ENCODE measurements at regions not wholly inside any gene's neighbourhood (a gene's known extent, or its start where the extent isn't known, plus 50 kb on each side); places are given as distances from the start of the nearest gene placed in this dataset.

GRCh38 chr12:115820656-115821055 is 456.8 kb downstream of the MED13L start:
- H3K36me3 ChIP-seq (replicated peaks in 1 of 2; ENCODE audit: control insufficient read depth in 1 of 2, insufficient read depth in 2 of 2, low read length in 2 of 2) = no peaks in the 10 kb centered on the region
- Mint-ChIP-seq H3K36me3 (no peaks in the 10 kb centered on the region), H3K27me3 (ENCODE audit: low read depth in 3 of 3) (peaks cover 9 to 12% (median 11%) of the 10 kb centered on the region in 3 donors), H3K4me3 (peak overlapping the region in 1 of 2 donors; percentile 7), H3K9me3 (peaks cover 0 to 6% (median 0%) of the 10 kb centered on the region in 7 donors), H3K4me1 (no peaks in the 10 kb centered on the region), H3K27ac (no peak overlapping the region)
- 81% methylated on average over 2 of the region's 3 CpGs for WGBS (ENCODE audit: insufficient coverage)
- no peaks in the 10 kb centered on the region for H3K79me2 ChIP-seq (ENCODE audit: insufficient read depth, low read length)
- H4K20me1 ChIP-seq (ENCODE audit: insufficient read depth, low read length) = no peaks in the 10 kb centered on the region
- H3K27me3 ChIP-seq (ENCODE audit: control insufficient read depth in 2 of 2, insufficient read depth in 2 of 2, low read length in 2 of 2) = no peaks in the 10 kb centered on the region
- H3K9me3 ChIP-seq (replicated peaks in 1 of 2; ENCODE audit: control insufficient read depth in 1 of 2, insufficient read depth in 1 of 2, low read length in 2 of 2) = peaks cover 0 to 7% of the 10 kb centered on the region in 2 donors
- H3K9ac ChIP-seq (ENCODE audit: insufficient read depth, low read length, poor library complexity, severe bottlenecking) = no peak overlapping the region
- no peaks in the 10 kb centered on the region for H3K4me1 ChIP-seq (ENCODE audit: control insufficient read depth in 1 of 2, insufficient read depth in 2 of 2, low read length in 2 of 2)
- TF ChIP-seq CTCF (IDR thresholded peaks at IDR 0.05) = no peak
- H2AFZ ChIP-seq (ENCODE audit: insufficient read depth, low read depth, low read length, poor library complexity, severe bottlenecking) = no peak overlapping the region
- H3K4me3 ChIP-seq (replicated peaks in 1 of 3; ENCODE audit: low read depth in 2 of 3, low read length in 3 of 3) = no peak overlapping the region
- no peak overlapping the region for H3K27ac ChIP-seq (ENCODE audit: low read depth in 1 of 2, low read length in 2 of 2)
- H3K4me2 ChIP-seq (replicated peaks; ENCODE audit: extremely low read depth, low read length, poor library complexity, severe bottlenecking) = no peak overlapping the region
- intact Hi-C loops (cut with micrococcal nuclease) = no loop called here
- DNase-seq = no peak

GRCh38 chr12:115818973-115819372 is 458.5 kb downstream of the MED13L start:
- DNase-seq = no peak
- Mint-ChIP-seq H3K4me1 (no peaks in the 10 kb centered on the region), H3K4me3 (no peak overlapping the region), H3K27ac (no peak overlapping the region), H3K27me3 (ENCODE audit: low read depth in 3 of 3) (peaks cover 9 to 10% (median 10%) of the 10 kb centered on the region in 3 donors), H3K9me3 (peaks cover 0 to 4% (median 0%) of the 10 kb centered on the region in 7 donors), H3K36me3 (no peaks in the 10 kb centered on the region)
- WGBS (ENCODE audit: insufficient coverage) = no CpG with 5 or more reads among the region's 5 CpGs
- Histone ChIP-seq H3K4me1 (ENCODE audit: control insufficient read depth in 1 of 2, insufficient read depth in 2 of 2, low read length in 2 of 2) (no peaks in the 10 kb centered on the region), H3K27me3 (ENCODE audit: control insufficient read depth in 2 of 2, insufficient read depth in 2 of 2, low read length in 2 of 2) (no peaks in the 10 kb centered on the region), H2AFZ (ENCODE audit: insufficient read depth, low read depth, low read length, poor library complexity, severe bottlenecking) (no peak overlapping the region), H3K27ac (ENCODE audit: low read depth in 1 of 2, low read length in 2 of 2) (no peak overlapping the region), H3K4me3 (replicated peaks in 1 of 3; ENCODE audit: low read depth in 2 of 3, low read length in 3 of 3) (no peak overlapping the region), H3K9ac (ENCODE audit: insufficient read depth, low read length, poor library complexity, severe bottlenecking) (no peak overlapping the region), H3K9me3 (replicated peaks in 1 of 2; ENCODE audit: control insufficient read depth in 1 of 2, insufficient read depth in 1 of 2, low read length in 2 of 2) (no peaks in the 10 kb centered on the region), H3K36me3 (replicated peaks in 1 of 2; ENCODE audit: control insufficient read depth in 1 of 2, insufficient read depth in 2 of 2, low read length in 2 of 2) (no peaks in the 10 kb centered on the region), H4K20me1 (ENCODE audit: insufficient read depth, low read length) (no peaks in the 10 kb centered on the region), H3K79me2 (ENCODE audit: insufficient read depth, low read length) (no peaks in the 10 kb centered on the region), H3K4me2 (replicated peaks; ENCODE audit: extremely low read depth, low read length, poor library complexity, severe bottlenecking) (no peak overlapping the region)
- intact Hi-C loops (cut with micrococcal nuclease) = no loop called here
- TF ChIP-seq CTCF (IDR thresholded peaks at IDR 0.05) = no peak
